ENCODE measurements at regions not wholly inside any gene's neighbourhood (a gene's known extent, or its start where the extent isn't known, plus 50 kb on each side); places are given as distances from the start of the nearest gene placed in this dataset.

DNA sequence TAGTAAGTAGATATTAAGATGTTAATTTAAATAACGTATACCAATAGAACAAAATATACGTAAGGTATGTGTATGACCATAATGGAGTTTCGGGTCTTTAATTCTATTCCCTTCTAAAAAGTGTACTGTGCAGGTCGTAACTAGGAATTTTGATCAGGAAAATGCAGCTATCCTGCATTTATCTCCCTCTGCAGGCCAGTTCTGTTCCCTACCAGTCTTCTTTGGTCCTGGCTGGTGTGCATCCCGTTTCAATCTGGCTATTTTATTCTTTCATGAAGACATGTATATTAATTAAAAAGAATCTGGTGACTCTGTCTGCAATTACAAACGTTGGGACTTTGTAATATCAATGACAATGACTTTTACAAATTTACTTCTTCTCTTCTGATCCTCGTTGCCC lies 534.1 kb upstream of the AADAT start:
- no peak overlapping the region for H3K27ac Mint-ChIP-seq (ENCODE audit: unreplicated experiment)
- H3K36me3 Mint-ChIP-seq (ENCODE audit: low read depth): no peaks in the 10 kb centered on the region
- no peaks in the 10 kb centered on the region for H3K27me3 Mint-ChIP-seq (ENCODE audit: low read depth)
- H3K4me1 Mint-ChIP-seq: no peaks in the 10 kb centered on the region
- no peak overlapping the region for H3K4me3 Mint-ChIP-seq
- H3K9me3 Mint-ChIP-seq: peaks cover under 1% of the 10 kb centered on the region
- TF ChIP-seq, protein P1, sequence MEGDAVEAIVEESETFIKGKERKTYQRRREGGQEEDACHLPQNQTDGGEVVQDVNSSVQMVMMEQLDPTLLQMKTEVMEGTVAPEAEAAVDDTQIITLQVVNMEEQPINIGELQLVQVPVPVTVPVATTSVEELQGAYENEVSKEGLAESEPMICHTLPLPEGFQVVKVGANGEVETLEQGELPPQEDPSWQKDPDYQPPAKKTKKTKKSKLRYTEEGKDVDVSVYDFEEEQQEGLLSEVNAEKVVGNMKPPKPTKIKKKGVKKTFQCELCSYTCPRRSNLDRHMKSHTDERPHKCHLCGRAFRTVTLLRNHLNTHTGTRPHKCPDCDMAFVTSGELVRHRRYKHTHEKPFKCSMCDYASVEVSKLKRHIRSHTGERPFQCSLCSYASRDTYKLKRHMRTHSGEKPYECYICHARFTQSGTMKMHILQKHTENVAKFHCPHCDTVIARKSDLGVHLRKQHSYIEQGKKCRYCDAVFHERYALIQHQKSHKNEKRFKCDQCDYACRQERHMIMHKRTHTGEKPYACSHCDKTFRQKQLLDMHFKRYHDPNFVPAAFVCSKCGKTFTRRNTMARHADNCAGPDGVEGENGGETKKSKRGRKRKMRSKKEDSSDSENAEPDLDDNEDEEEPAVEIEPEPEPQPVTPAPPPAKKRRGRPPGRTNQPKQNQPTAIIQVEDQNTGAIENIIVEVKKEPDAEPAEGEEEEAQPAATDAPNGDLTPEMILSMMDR (conservative IDR thresholded peaks at IDR 0.05): no peak
- DNase-seq (ENCODE audit: low read depth, low spot score): no peak

DNA sequence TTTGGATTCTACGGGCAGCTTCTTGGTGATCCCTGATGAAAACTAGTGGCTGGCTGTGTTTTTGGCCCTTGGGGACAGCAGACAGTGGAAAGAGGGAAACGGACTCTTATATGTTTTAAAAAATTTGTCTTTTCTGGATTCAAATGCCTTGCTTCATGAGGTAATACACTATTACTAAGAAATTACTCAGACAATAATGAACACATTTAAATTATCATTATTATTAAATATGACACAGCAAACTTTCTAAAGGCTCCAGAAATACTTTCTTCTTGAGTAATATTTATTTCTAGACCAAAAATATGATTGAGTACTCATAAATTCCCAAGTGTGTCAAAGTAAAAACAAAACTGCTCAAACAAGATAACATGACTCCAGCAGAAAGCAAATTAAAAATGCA lies 520.7 kb upstream of the AADAT start:
- Mint-ChIP-seq H3K27ac (ENCODE audit: unreplicated experiment) (no peak overlapping the region), H3K4me1 (no peaks in the 10 kb centered on the region), H3K27me3 (ENCODE audit: low read depth) (no peaks in the 10 kb centered on the region), H3K4me3 (no peak overlapping the region), H3K36me3 (ENCODE audit: low read depth) (no peaks in the 10 kb centered on the region), H3K9me3 (peaks cover 9% of the 10 kb centered on the region)
- no peak for DNase-seq (ENCODE audit: low read depth, low spot score)
- TF ChIP-seq, protein P1 (conservative IDR thresholded peaks at IDR 0.05): no peak

DNA sequence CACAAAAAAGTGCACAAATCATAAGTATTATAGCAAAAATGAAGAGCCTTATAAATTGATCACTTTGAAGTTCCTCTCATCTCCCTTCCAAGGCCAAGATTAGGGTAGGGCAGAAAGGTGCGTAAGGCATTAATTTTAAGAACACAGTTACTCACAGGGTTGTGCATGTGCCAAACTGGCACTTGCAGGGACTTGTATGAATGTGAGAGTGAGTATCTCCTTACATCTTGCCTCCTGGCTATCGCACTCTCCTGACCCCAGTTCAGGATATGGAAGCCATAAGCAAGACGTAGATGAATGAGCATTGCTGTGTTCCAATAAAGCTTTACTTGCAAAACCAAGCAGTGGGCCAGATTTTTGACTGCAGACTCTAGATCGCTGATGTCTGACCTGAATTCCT lies 510.1 kb upstream of the AADAT start:
- Mint-ChIP-seq H3K36me3 (ENCODE audit: low read depth) (no peaks in the 10 kb centered on the region), H3K4me3 (no peak overlapping the region), H3K9me3 (peaks cover 3% of the 10 kb centered on the region), H3K27me3 (ENCODE audit: low read depth) (no peaks in the 10 kb centered on the region), H3K27ac (ENCODE audit: unreplicated experiment) (no peak overlapping the region), H3K4me1 (no peaks in the 10 kb centered on the region)
- TF ChIP-seq, protein P1 (conservative IDR thresholded peaks at IDR 0.05): no peak
- no peak for DNase-seq (ENCODE audit: low read depth, low spot score)

DNA sequence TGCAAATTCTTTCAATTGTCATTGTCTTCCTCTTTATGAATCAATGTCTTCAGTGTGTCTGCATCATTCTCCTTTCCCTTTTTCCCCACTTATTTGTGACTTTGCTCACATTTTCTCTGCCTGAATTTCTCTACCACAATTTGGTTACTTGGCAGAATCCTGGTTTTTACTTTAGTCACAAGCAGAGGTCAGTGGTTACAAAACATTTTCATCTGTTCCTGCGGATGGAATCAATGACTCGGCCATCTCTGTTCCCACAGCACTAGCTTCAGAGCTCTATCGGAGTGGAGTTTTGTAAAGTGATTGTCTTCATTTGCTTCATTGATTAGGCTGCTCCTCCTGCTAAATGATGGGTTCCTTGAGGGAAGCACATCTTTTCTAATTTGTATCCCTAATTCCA lies 501.3 kb upstream of the AADAT start:
- Mint-ChIP-seq H3K4me1 (no peaks in the 10 kb centered on the region), H3K36me3 (ENCODE audit: low read depth) (no peaks in the 10 kb centered on the region), H3K9me3 (no peaks in the 10 kb centered on the region), H3K27me3 (ENCODE audit: low read depth) (no peaks in the 10 kb centered on the region), H3K27ac (ENCODE audit: unreplicated experiment) (no peak overlapping the region), H3K4me3 (no peak overlapping the region)
- TF ChIP-seq, protein P1 (conservative IDR thresholded peaks at IDR 0.05): no peak
- no peak for DNase-seq (ENCODE audit: low read depth, low spot score)

DNA sequence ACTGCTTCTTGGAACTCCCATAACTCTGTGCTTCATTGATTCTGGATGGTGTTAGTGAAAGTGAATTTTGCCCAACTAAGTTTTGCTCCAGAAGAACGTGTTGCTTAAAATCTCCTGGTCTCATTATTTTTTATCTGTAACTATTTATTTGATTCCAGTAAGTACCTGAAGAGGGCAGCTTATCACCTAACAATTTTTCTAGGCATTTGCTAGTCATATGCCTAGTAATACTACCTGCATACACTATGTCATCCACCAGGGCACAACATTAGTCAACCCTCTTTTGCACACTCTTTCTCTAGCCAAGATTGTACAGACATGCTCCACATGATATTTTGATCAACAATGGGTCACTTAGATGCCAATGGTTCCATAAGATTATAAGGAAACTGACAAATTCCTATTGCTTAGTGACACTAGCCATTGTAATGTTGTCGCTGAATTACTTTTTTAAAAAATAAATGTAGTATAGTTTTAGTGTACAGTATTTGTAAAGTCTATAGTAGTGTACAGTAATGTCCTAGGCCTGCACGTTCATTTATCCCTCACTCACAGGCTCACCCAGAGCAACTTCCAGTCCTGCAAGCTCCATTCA lies 499.9 kb upstream of the AADAT start:
- H3K4me1 Mint-ChIP-seq: no peaks in the 10 kb centered on the region
- no peak overlapping the region for H3K4me3 Mint-ChIP-seq
- no peaks in the 10 kb centered on the region for H3K27me3 Mint-ChIP-seq (ENCODE audit: low read depth)
- H3K36me3 Mint-ChIP-seq (ENCODE audit: low read depth): no peaks in the 10 kb centered on the region
- no peaks in the 10 kb centered on the region for H3K9me3 Mint-ChIP-seq
- no peak overlapping the region for H3K27ac Mint-ChIP-seq (ENCODE audit: unreplicated experiment)
- TF ChIP-seq, protein P1 (conservative IDR thresholded peaks at IDR 0.05): peak; percentile 66
- no peak for DNase-seq (ENCODE audit: low read depth, low spot score)
